GM13977 (cell line): ENCODE measurements at regions not wholly inside any gene's neighbourhood (a gene's known extent, or its start where the extent isn't known, plus 50 kb on each side); places are given as distances from the start of the nearest gene placed in this dataset.
"Not testable (repeated sequence)": the region's sequence is repeated elsewhere in the genome, so short reads cannot be mapped to it uniquely, and the experiment has no call there.

Experiments used
- DNase-seq: peaks from one replicate; pipeline ENCODE4 v3.0.0; 2012; ENCODE audit warnings: low spot score
- in situ Hi-C: fragments of 300-500 bp; cut with MboI; formaldehyde crosslinking; loops from one replicate; pipeline ENCODE4 v1.12.0; 2022; ENCODE audit warnings: low sequenced_read_pairs, low pct_unique_long_range_greater_than_20kb, mixed read lengths, inconsistent platforms; ENCODE audit not compliant: unreplicated experiment
- TF ChIP-seq, protein P1 (sequence below): IDR thresholded peaks from 2 replicates; pipeline ENCODE4 v1.5.1; 2012; ENCODE audit warnings: mild to moderate bottlenecking, control low read depth; ENCODE audit not compliant: insufficient read depth; ENCODE audit errors: extremely low read depth, missing control alignments

DNA sequence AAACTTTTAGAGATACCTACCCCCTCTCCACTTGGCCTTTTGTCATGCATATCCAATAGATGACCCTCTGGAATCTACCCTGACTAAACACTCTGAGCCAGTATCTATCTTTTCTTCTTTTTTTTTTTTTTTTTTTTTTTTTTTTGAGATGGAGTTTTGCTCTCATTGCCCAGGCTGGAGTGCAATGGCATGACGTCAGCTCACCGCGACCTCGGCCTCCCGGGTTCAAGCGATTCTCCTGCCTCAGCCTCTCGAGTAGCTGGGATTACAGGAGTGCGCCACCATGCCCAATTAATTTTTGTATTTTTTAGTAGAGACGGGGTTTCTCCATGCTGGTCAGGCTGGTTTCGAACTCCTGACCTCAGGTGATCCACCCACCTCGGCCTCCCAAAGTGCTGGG lies 50.8 kb upstream of the GRIN2B start:
- in situ Hi-C loops, DNase-seq: not testable (repeated sequence)

DNA sequence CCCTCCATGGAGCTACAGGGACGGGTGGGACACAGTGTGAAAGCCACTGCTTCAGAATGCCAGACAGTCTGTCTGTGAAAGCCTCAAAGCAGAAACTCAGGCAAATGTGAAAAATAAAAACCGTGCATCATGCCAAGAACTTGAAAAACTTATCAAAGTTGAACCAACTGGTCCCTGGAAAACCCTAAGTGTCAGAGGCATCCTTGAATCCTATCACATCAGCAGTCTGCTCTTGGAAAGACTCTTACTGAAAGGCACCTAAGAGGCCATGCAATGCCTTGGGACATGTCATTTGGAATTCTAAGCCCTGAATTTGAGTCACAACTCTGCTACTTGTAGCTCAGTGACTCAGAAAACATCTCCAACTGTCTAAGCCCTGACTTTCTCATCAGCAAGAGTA lies 62.4 kb upstream of the GRIN2B start:
- in situ Hi-C loops = no loop called here
- TF ChIP-seq, protein P1, sequence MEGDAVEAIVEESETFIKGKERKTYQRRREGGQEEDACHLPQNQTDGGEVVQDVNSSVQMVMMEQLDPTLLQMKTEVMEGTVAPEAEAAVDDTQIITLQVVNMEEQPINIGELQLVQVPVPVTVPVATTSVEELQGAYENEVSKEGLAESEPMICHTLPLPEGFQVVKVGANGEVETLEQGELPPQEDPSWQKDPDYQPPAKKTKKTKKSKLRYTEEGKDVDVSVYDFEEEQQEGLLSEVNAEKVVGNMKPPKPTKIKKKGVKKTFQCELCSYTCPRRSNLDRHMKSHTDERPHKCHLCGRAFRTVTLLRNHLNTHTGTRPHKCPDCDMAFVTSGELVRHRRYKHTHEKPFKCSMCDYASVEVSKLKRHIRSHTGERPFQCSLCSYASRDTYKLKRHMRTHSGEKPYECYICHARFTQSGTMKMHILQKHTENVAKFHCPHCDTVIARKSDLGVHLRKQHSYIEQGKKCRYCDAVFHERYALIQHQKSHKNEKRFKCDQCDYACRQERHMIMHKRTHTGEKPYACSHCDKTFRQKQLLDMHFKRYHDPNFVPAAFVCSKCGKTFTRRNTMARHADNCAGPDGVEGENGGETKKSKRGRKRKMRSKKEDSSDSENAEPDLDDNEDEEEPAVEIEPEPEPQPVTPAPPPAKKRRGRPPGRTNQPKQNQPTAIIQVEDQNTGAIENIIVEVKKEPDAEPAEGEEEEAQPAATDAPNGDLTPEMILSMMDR = no peak
- no peak for DNase-seq

DNA sequence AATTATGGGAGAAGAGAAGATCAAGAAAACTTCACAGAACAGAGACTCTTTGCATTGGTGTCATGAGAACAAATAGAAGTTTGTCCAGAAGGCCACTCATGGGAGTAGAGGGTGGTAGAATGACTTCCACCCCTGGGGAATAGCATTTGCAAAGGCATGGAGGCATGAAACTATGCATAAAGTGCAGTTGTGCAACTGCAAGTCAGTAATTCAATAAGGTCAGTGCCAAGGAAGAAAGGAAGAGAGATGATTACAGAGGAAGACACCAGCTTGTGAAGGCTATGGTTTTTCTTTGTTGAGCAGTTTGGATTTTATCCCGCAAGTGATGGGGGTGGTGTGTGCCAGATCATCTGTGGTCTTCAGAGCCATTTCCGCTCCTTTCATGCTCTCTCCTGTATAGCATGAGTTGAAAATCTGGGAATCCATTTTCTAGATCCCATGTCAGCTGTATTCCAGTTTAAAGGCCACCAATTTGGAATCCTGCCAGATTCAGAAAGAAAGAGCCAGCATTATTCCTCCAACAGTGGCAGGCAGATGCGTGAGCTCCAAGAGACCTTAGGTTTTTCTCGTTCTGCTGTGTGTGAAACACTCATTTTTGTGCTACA lies 67.6 kb upstream of the GRIN2B start:
- no peak for DNase-seq
- in situ Hi-C loops = no loop called here
- TF ChIP-seq, protein P1 = no peak

GRCh38 chr12:14057895-14058294 lies 76.5 kb upstream of the GRIN2B start:
- DNase-seq = no peak
- TF ChIP-seq, protein P1 = no peak
- in situ Hi-C loops = no loop called here

DNA sequence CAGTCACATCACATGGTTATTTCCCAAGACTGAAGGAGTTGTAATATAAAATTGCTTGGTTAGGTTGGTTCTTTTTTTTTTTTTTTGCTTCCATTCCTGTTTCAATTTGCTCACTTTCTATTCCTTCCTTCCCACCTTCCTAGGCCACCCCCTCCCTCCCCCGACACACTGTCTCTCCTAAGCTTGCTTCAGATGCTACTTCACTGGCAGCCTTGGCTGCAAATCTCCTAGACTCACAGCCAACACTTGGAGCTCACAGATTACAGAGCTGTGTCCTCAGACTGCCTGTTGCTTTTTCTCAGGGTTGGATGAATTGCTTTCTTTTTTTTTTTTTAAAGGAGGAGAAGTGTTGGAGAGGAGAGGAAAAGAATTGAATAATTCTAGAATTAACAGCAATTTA lies 77.3 kb upstream of the GRIN2B start:
- in situ Hi-C loops = no loop called here
- DNase-seq = no peak
- TF ChIP-seq, protein P1 = no peak

DNA sequence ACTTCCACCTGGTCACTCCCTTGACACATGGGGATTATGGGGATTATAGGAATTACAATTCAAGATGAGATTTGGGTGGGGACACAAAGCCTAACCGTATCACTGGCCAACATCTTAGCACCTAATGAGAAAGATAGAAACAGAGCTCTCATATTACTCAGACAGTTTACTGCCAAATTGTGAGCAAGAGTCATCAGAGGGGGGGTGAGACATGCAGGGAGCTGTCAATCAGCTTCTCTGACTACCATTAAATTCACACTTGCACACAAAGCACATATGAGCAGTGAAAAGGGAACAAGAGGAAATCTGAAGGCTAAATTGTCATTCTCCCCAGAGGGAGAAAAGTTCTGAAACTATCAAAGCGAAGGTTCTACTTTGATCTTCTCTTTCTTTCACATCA lies 78.1 kb upstream of the GRIN2B start:
- no peak for DNase-seq
- TF ChIP-seq, protein P1 = no peak
- in situ Hi-C loops = no loop called here

DNA sequence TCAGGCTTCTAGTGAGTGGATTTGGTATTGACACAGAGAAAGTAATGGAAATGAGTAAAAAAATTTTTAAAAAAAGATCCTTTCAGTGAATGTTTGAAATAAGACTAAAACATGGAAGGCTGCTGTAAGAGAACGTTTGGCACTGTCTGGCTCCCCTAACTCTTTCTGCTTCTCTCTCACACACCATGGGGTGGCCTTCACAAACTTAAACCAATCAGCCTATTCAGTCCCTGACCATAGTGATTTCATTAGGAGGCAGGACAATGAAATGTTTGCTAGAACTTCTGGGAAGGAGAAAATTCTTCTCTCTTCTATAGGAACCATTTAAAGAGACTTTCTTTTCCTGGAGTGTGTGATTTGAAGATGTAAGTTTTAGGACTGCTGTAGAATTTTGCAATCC lies 84.2 kb upstream of the GRIN2B start:
- in situ Hi-C loops = no loop called here
- DNase-seq = no peak
- TF ChIP-seq, protein P1 = no peak
